GM18508 (cell line): ENCODE measurements at regions not wholly inside any gene's neighbourhood (a gene's known extent, or its start where the extent isn't known, plus 50 kb on each side); places are given as distances from the start of the nearest gene placed in this dataset.

Experiments used
- ATAC-seq: cut with Tn5 transposase; IDR thresholded peaks from one replicate; pipeline ENCODE4 v1.9.1; 2021; ENCODE audit warnings: moderate number of reproducible peaks; ENCODE audit not compliant: insufficient read depth, unreplicated experiment

GRCh38 chr5:119876522-119876921 lies 247.2 kb downstream of the FAM170A start:
- ATAC-seq = no peak

DNA sequence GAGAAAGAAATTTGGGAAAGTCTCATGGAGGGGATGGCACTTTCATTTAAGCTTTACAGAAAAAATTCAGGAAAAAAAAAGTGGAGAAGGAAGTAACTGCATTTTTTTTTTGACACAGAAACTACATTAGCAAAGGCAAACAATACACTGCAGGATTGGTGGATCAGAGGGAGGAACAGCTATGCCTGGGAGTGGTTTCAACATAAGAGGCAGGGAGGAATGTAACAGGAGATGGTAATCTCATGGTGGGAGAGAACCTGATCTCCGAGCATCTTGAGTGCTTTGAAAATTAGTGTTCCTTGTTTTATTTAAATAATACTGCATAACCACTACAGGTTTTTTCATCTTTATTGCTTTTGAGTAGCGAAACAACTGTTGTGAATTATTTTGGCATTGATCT lies 249.4 kb downstream of the FAM170A start:
- no peak for ATAC-seq

DNA sequence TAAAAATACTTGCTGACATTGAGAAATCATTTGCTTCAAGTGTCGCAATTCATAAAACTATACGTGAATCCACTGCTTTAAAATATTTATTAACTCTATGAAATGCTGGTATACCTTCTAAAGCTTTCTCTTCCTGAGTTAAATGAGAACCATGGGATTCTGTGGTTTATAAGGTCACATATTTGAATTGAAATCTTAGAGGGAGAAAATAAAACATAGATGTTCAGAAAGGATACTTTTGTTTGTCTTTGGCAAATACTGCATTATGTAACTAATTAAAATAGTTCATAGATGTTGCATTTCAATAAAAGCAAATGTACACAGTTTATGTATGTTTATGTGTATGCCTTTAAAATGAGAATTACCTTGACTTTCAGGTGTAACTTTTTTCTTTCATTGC lies 250.1 kb downstream of the FAM170A start:
- ATAC-seq = no peak

- ATAC-seq = no peak
Observed at GRCh38 chr5:119895066-119895465, 265.7 kb downstream of the FAM170A start.

GRCh38 chr5:119896826-119897536 lies 267.6 kb downstream of the FAM170A start:
- no peak for ATAC-seq

GRCh38 chr5:119897537-119898370 lies 268.4 kb downstream of the FAM170A start:
- ATAC-seq = no peak

- ATAC-seq = no peak
Observed at GRCh38 chr5:119899981-119900380, 270.6 kb downstream of the FAM170A start.

GRCh38 chr5:119902593-119902992 lies 273.2 kb downstream of the FAM170A start:
- no peak for ATAC-seq

GRCh38 chr5:119913425-119913824 lies 284.1 kb downstream of the FAM170A start:
- no peak for ATAC-seq

DNA sequence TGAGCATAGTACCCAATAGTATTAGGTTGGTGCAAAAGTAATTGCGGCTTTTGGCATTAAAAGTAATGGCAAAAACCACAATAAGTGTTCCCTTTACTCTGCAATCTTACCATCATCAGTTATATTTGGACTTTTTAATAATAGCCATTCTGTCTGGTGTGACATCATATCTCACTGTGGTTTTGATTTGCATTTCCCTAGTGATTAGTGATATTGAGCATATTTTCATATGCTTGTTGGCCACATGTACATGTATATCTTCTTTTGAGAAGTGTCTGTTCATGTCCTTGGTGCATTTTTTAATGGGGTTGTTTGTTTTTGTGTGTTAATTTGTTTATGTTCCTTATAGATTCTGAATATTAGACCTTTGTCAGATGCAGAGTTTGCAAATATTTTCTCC lies 289.9 kb downstream of the FAM170A start:
- no peak for ATAC-seq

DNA sequence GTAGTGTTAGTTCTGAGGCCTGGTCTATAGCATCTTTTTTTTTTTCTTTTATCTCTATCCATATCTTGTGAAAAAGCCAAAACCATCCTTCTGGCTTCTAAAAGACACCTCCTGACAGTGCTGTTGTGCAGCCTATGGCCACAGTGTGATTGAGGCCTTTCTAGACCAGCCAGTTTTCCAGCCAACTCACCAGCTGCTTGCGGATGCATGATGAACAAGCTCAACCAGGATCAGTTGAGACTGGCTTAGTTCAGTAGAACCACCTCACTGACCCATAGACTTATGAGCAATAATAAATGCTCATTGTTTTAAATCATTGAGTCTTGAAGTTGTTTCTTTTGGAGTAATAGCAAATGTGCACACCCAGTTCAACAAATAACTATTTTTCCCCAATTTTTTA lies 296.9 kb downstream of the FAM170A start:
- ATAC-seq = no peak

- ATAC-seq = no peak
Observed at GRCh38 chr5:119928974-119929373, 299.6 kb downstream of the FAM170A start.

DNA sequence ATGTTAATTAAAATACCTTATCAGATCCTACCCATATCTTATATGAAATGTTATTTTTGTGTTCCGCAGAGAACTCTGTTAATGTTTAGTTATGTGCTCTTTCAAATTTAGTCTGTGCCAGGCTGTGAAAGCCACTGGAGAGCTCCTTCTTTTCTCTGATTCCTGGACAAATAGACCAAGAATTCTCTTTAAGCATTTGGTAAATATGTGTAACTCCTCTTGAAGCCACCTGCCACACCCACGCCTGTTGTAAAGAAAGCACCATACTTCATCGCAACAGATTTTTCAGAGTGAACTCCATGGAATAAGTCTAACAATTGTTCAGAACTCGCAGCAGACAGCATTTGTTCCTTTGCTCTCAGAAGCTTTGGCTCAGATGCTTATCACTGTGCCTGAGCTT lies 301.1 kb downstream of the FAM170A start:
- no peak for ATAC-seq

DNA sequence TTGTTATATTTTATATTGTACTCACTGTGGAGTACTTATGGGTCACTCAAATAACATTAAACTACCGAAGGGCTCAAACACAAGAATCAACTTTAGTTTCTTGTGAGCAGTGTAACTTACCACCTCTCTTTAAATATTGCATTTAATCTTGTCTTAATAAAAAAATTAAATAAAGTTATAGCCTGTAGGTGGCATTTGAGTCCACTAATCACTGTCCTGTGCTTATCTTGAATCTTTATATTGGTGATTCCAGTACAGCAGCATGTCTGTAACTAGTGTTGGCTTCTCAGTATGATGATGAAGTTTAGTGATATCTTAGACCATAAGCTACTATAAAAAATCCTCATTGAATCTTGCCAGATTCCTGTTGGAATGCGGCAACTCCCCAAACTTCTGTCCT lies 313.8 kb downstream of the FAM170A start:
- ATAC-seq = no peak

GRCh38 chr5:119945691-119946090 lies 316.3 kb downstream of the FAM170A start:
- ATAC-seq = no peak

DNA sequence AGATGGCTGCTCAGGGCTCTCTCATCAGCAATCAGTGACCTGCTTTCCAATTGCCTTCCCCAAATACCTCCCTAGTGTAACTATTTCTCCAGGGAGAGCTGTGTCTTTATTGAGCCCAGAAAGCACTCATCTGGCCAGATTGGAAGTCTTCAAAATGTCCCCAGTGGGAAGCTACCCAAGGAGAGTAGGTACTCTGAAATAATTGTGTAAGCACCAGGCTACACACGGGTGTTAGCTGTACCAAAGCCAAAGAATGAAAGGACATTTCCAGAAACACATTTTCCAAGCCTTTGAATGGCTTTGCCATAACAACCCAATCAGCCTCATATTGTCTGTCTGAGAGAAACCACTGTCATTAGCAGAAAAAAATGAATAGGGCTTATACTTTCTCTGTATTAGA lies 318.8 kb downstream of the FAM170A start:
- ATAC-seq = no peak

GRCh38 chr5:119949426-119949999 lies 320.2 kb downstream of the FAM170A start:
- ATAC-seq = no peak

- no peak for ATAC-seq
Observed at GRCh38 chr5:119951330-119951934, 322.1 kb downstream of the FAM170A start.

GRCh38 chr5:119953474-119953873 lies 324.1 kb downstream of the FAM170A start:
- ATAC-seq = no peak

DNA sequence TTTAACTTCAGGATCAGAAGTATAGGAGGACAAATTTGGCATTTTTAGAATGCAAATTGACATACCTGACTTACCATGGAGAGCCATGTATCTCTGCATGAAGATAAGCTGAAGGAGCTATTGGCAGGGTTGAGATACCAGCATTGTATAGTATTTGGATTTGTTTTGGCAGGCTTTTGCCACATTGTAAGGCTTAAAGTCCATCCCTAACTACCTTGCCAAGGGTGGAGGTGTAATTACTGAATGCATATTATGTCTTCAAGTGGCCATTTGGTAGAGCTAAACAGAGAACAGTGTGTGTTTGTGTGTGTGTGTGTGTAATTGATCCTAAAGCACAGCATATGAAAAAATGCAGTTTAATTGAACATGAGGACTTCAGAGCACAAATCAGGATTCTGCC lies 324.7 kb downstream of the FAM170A start:
- ATAC-seq = no peak

- no peak for ATAC-seq
Observed at GRCh38 chr5:119961993-119962392, 332.6 kb downstream of the FAM170A start.
